ENCODE measurements at regions not wholly inside any gene's neighbourhood (a gene's known extent, or its start where the extent isn't known, plus 50 kb on each side); places are given as distances from the start of the nearest gene placed in this dataset.
"Not testable (repeated sequence)": the region's sequence is repeated elsewhere in the genome, so short reads cannot be mapped to it uniquely, and the experiment has no call there.

GRCh38 chr3:22836131-22836530 is 367.0 kb upstream of the UBE2E2 start:
- DNase-seq: no peak

GRCh38 chr3:22843854-22844253 is 359.3 kb upstream of the UBE2E2 start:
- DNase-seq: no peak

GRCh38 chr3:22846566-22846965 is 356.6 kb upstream of the UBE2E2 start:
- no peak for DNase-seq

DNA sequence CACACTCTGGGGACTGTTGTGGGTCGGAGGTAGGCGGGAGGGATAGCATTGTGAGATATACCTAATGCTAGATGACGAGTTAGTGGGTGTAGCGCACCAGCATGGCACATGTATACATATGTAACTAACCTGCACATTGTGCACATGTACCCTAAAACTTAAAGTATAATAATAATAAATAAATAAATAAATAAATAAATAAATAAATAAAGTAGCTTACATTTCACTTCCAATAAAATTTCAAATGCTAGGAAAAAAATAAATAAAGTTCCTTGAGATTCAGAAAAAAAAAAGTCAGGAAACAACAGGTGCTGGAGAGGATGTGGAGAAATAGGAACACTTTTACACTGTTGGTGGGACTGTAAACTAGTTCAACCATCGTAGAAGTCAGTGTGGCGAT is 353.5 kb upstream of the UBE2E2 start:
- not testable (repeated sequence) for DNase-seq

GRCh38 chr3:22856811-22857210 is 346.3 kb upstream of the UBE2E2 start:
- DNase-seq: no peak

DNA sequence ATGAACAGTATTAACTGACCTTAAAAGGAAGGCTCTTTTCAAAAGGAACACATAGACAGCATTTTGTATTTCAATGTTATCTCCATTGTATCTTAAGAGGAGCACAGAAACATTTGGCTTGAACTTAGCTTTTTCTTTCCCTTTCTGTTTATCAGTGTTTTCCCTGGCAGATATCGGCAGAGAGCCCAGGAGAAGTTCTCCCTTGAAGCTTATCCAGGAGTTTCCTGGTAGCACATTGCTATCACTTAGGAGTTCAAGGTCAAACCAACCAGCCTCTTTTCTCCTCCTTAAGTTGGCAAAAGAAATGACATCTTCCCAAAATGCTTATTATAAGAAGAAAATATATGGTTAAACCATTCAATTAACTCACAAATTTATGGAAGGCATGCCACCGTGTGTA is 344.6 kb upstream of the UBE2E2 start:
- DNase-seq: no peak

- no peak for DNase-seq
Observed at GRCh38 chr3:22859618-22860017, 343.5 kb upstream of the UBE2E2 start.

DNA sequence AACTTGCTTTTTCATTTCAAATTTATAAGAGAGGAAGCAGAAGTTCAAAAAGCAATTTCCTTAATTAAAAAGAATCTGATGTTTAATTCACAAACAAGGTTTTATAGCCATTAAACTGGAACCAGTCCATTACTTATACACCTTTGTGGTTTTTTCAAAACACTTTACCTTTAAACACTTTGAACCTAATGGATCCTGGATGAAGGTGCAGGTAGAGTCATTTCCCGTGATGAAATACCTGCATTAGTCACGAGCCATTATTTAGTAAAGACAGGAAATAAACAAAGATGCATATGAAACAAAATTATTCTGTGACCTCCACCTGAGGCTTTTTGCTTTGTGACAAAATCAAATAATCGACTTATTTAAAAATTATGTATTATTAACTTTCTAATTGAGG is 341.7 kb upstream of the UBE2E2 start:
- no peak for DNase-seq

DNA sequence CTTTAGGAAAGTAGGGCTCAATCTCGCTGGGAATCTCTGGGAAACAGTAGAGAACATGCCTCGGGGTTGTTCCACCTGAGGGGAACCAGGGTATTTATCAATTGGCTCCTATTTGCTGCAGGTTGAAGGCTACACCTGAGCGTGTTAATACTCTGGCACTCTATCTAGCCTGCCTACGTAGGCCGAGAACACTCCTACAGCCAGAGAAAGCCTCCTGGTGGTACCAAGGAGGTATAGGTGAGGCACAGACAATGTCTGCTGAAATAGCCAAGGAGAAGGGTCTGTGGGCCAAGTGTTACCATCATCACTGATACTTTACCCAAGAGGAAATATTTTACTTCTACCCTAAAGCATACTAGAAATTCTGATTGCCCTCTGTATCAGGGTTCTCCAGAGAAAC is 341.0 kb upstream of the UBE2E2 start:
- no peak for DNase-seq

- not testable (repeated sequence) for DNase-seq
Observed at GRCh38 chr3:22882834-22883233, 320.3 kb upstream of the UBE2E2 start.

GRCh38 chr3:22885039-22885438 is 318.1 kb upstream of the UBE2E2 start:
- no peak for DNase-seq

DNA sequence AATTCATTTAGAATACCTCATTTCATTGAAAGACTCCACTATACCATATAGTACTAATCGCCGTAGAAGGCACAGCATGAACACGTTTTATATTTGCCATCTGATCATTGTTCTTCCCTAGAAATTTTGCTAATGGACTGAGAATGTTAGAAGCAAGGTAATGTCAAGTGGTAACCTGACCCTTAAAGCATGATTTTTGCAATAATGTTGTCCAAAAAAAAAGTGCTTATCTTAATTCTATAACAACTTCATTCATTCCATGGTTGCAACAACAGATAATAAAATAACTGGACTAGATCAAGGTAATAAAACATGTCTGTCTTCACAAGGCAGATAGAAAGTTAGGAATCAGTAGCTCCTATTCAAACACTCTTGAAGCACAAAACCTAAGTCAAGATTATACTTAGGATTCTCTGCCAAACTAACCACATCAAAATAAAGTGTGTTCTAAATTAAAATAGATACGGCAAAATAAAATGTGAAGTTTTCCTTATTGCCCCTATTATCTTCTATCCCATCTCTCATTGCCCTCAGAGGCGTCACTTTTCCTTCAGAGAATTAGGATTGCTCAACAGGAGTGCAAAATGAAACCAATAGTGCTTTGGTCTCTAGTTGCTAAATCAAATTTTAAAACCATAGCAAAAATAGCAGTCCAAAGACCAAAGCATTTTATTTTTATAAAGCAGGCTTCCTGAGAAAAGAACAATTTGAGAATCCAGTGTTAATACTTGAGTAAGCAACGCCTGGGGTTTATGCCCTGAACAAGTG is 317.4 kb upstream of the UBE2E2 start:
- no peak for DNase-seq

- no peak for DNase-seq
Observed at GRCh38 chr3:22886439-22887068, 316.6 kb upstream of the UBE2E2 start.

DNA sequence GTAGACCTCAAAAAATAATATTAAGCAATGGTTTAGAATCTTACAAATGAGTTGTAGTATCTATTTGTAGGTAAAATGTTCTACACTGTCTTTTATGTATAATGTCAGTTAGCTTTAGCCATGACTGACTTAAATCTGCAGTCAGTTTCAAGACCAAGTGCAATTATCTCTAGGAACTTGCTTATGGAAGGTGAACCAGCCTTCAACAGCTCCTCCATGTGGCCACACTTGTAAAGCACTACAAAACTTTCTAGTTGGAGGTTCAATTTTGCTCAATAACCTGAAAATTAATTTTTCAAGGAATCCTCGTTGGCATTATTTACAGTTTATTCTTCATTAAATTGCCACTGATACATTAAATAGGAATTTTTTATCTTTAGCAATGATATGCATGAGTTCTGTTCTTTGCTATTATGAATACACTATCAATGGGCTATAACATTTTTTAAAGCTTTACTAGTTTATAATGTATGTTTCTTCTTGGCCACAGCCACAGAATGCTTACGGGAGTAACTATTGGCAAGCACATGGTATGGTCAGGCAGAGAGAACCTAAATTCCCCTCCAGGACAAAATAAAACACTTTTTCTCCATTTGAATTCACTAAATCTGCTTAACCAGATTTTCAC is 315.3 kb upstream of the UBE2E2 start:
- DNase-seq: peak in 1 of 2 experiments; percentile 41

DNA sequence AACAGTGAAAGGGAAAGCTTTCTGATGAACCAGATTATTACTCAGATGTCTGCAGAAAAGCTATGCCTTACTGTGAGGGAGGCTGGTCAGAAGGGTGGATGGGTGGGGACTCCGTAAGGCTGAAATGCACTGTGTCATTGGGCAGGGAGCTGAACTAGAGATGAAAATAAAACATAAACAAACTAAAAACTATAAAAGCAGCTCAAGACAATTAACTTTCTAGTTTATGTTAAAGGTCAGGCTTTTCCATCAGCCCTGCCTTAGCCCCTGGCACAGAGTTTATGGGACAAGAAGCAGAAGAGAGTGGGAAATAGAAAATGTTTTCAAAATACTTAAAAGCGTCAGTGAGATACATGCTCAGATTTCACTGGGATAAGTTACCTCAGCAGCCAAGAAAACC is 310.0 kb upstream of the UBE2E2 start:
- no peak for DNase-seq

GRCh38 chr3:22893644-22894325 is 309.3 kb upstream of the UBE2E2 start:
- DNase-seq: no peak

- DNase-seq: no peak
Observed at GRCh38 chr3:22894865-22895264, 308.3 kb upstream of the UBE2E2 start.

DNA sequence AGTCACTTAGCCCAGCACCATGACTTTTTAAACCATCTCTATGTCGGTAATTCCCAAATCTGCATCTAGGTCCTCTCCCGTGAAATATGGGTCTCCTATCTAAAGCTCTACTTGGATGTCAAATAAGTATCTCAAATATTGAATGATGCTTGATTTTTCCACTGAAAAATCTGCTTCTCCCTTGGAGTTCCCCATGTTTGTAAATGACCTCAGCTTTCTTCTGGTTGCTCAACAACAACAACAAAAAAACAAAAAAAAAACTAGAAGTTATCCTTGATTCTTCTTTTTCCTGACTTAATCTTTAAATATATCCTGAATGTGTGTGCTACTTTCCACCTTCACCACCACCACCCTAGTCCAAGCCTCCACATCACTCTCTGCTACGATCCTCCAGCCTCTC is 307.5 kb upstream of the UBE2E2 start:
- no peak for DNase-seq

GRCh38 chr3:22898558-22898957 is 304.6 kb upstream of the UBE2E2 start:
- DNase-seq: no peak

DNA sequence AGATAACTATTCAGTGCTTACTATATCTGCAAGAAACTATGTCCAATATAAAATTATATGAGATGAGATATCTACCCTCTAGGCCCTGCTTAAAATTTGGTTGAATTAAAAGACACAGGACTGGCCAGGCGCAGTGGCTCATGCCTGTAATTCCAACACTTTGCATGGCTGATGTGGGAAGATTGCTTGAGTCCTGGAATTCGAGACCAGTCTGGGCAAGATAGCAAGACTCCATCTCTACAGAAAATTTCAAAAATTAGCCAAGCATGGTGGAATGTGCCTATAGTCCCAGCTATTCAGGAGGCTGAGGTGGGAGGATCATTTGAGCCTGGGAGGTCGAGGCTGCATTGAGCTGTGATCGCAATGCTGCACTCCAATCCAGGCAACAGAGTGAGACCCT is 303.7 kb upstream of the UBE2E2 start:
- DNase-seq: no peak

DNA sequence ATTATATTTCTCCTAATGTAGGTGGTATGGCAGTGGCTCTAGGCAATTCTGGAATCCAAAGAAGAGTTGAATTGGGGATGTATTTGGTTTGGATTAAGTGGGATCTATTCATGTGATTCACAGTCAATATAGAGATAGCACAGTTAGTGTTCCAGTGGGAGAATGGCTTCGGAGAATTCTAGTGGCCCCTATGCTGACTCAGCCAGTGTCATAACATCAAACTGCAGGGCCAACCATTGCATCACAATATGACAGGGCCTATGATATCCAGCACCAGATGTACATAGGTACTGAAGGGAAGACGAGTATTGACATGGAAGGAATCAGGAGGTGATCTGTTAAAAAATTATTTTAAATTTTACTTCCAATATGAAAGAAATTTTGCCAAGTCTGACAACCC is 302.8 kb upstream of the UBE2E2 start:
- no peak for DNase-seq

DNA sequence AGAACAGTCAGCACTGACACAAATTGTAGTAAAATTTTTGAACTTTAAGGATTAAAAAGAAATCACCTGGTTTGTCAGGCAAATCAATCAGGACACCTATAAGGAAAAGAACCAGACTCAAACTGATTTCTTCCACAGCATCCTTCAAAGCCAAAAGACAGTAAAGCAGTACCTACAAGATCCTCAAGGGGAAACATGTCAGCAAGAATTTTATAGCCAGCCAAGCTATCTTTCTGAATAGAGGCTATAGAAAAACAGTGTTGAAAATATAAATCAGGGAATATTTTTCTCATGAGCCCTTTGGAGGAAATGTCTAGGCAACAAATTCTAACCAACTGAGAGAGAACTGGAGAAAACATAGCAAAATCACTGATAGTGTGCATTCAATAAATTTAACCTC is 301.4 kb upstream of the UBE2E2 start:
- no peak for DNase-seq

DNA sequence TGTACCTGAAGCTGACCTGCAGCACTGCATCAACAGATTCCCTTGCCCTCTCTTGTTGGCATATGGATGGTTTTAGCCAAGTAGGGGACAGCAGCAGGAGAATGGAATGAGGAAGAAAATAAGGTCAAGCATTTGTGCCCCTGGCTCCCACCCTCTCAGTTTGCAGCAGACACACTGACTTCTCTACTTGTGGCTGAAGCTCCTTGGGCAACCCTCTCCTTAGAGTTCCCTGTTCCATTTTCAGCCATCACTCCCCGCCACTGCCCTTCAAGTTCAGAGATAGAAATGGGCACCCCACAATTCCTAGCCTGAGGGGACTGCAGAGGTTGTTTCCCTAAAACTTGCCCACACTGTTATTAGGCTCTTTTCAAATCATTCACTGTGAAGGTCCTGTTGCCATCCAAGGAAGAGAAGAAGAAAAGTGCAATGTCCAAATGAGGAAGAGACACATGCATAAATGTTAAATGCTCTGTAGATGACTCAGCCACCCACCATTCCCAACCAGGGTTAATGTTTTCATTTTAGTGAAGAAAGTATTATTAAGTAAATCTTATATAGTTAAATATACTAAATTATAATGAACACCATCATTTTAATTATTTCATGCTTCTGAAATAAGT is 295.9 kb upstream of the UBE2E2 start:
- no peak for DNase-seq

Measured in SW 1271 (cell line).